CD14-positive monocyte (primary cell): ENCODE measurements at regions not wholly inside any gene's neighbourhood (a gene's known extent, or its start where the extent isn't known, plus 50 kb on each side); places are given as distances from the start of the nearest gene placed in this dataset.

Experiments used
- DNase-seq, 3 donors: peaks; one replicate each; pipeline ENCODE4 v3.0.0-alpha.2; 2011 to 2022
- H2AFZ ChIP-seq: 2 replicates; pipeline ENCODE4 v1.6.0; 2012; ENCODE audit warnings: mild to moderate bottlenecking, low read depth, low read length, inconsistent platforms; ENCODE audit not compliant: insufficient read depth, poor library complexity, severe bottlenecking
- H3K27ac ChIP-seq, 2 donors: 1 replicate in 1 of 2; 2 replicates in 1 of 2; pipeline ENCODE4 v1.5.1; 2012 to 2013; ENCODE audit warnings: low read length in 2 of 2, control low read depth in 1 of 2, inconsistent platforms in 1 of 2, low read depth in 1 of 2, mild to moderate bottlenecking in 1 of 2
- H3K27me3 ChIP-seq, 2 donors: one replicate each; pipeline versions ENCODE4 v1.6.0 to v1.6.1; 2011 to 2013; ENCODE audit warnings: low read length in 2 of 2; ENCODE audit not compliant: control insufficient read depth in 2 of 2, insufficient read depth in 2 of 2
- H3K36me3 ChIP-seq, 2 donors: replicated peaks in 1 of 2; 1 replicate in 1 of 2; 2 replicates in 1 of 2; pipeline versions ENCODE4 v1.5.1 to v1.6.1; 2012 to 2013; ENCODE audit warnings: low read length in 2 of 2, control low read depth in 1 of 2, inconsistent platforms in 1 of 2, mild to moderate bottlenecking in 1 of 2; ENCODE audit not compliant: insufficient read depth in 2 of 2, control insufficient read depth in 1 of 2
- H3K4me1 ChIP-seq, 2 donors: 1 replicate in 1 of 2; 2 replicates in 1 of 2; pipeline versions ENCODE4 v1.5.1 to v1.6.1; 2012 to 2013; ENCODE audit warnings: low read length in 2 of 2, control low read depth in 1 of 2, inconsistent platforms in 1 of 2, mild to moderate bottlenecking in 1 of 2, moderate library complexity in 1 of 2; ENCODE audit not compliant: insufficient read depth in 2 of 2, control insufficient read depth in 1 of 2
- H3K4me2 ChIP-seq: replicated peaks from 2 replicates; pipeline ENCODE3; 2012; ENCODE audit warnings: low read length, moderate library complexity, mild to moderate bottlenecking; ENCODE audit not compliant: poor library complexity, severe bottlenecking; ENCODE audit errors: extremely low read depth
- H3K4me3 ChIP-seq, 3 experiments: fragments of 200-600 bp in 1 of 3; sonication (generic) in 1 of 3; replicated peaks in 1 of 3; 1 replicate in 2 of 3; 2 replicates in 1 of 3; pipeline ENCODE4 v1.5.1; 2011 to 2013; ENCODE audit warnings: low read length in 3 of 3, mild to moderate bottlenecking in 3 of 3, control low read depth in 2 of 3, low read depth in 2 of 3, inconsistent platforms in 1 of 3, moderate library complexity in 1 of 3
- H3K79me2 ChIP-seq: 2 replicates; pipeline ENCODE4 v1.6.0; 2012; ENCODE audit warnings: mild to moderate bottlenecking, control low read depth, inconsistent platforms, low read length, moderate library complexity; ENCODE audit not compliant: insufficient read depth
- H3K9ac ChIP-seq: 2 replicates; pipeline ENCODE4 v1.6.0; 2017; ENCODE audit warnings: low read length, mild to moderate bottlenecking; ENCODE audit not compliant: insufficient read depth, poor library complexity, severe bottlenecking
- H3K9me3 ChIP-seq, 2 donors: replicated peaks in 1 of 2; 1 replicate in 1 of 2; 2 replicates in 1 of 2; pipeline versions ENCODE4 v1.5.1 to v1.6.1; 2012 to 2013; ENCODE audit warnings: low read length in 2 of 2, control low read depth in 1 of 2; ENCODE audit not compliant: control insufficient read depth in 1 of 2, insufficient read depth in 1 of 2
- H4K20me1 ChIP-seq: 2 replicates; pipeline ENCODE4 v1.6.0; 2012; ENCODE audit warnings: mild to moderate bottlenecking, low read length, control low read depth, moderate library complexity; ENCODE audit not compliant: insufficient read depth
- H3K27ac Mint-ChIP-seq, 7 donors: one replicate each; pipeline ENCODE4 v1.8.0; 2020; ENCODE audit warnings: mild to moderate bottlenecking in 7 of 7, mixed read lengths in 7 of 7, moderate library complexity in 6 of 7, inconsistent platforms in 2 of 7
- H3K27me3 Mint-ChIP-seq, 3 donors: one replicate each; pipeline ENCODE4 v1.8.0; 2021 to 2022; ENCODE audit warnings: low read depth in 3 of 3, mild to moderate bottlenecking in 3 of 3, mixed read lengths in 3 of 3, moderate library complexity in 3 of 3, inconsistent platforms in 1 of 3
- H3K36me3 Mint-ChIP-seq, 2 donors: one replicate each; pipeline ENCODE4 v1.8.0; 2020; ENCODE audit warnings: mixed read lengths in 2 of 2, inconsistent platforms in 1 of 2, mild to moderate bottlenecking in 1 of 2
- H3K4me1 Mint-ChIP-seq: one replicate; pipeline ENCODE4 v1.8.0; 2020; ENCODE audit warnings: mild to moderate bottlenecking, mixed read lengths
- H3K4me3 Mint-ChIP-seq, 2 donors: one replicate each; pipeline ENCODE4 v1.8.0; 2020; ENCODE audit warnings: mild to moderate bottlenecking in 2 of 2, mixed read lengths in 2 of 2, moderate library complexity in 1 of 2
- H3K9me3 Mint-ChIP-seq, 7 donors: one replicate each; pipeline ENCODE4 v1.8.0; 2020 to 2022; ENCODE audit warnings: mixed read lengths in 7 of 7, mild to moderate bottlenecking in 6 of 7, moderate library complexity in 6 of 7, inconsistent platforms in 2 of 7
- CTCF ChIP-seq: fragments of 200-600 bp; IDR thresholded peaks from one replicate; pipeline ENCODE4 v1.8.0; 2022; ENCODE audit warnings: antibody characterized with exemption, mild to moderate bottlenecking
- WGBS: methylation state at CpG from one replicate; pipeline ENCODE4 v1.1.5; 2013; ENCODE audit warnings: missing lambda C conversion rate; ENCODE audit not compliant: insufficient coverage; 5-methylcytosine and 5-hydroxymethylcytosine counted together
- intact Hi-C, 2 donors: fragments of 100-400 bp; cut with micrococcal nuclease; formaldehyde crosslinking; loops; one replicate each; pipeline versions ENCODE4 v1.15.0 to v1.15.1; 2023

- H3K36me3 ChIP-seq = no peaks in the 10 kb centered on the region
- WGBS = 100% methylated on average over 3 of the region's 3 CpGs
- intact Hi-C loops = no loop called here
Measured at GRCh38 chr5:100646011-100646410, 110.8 kb downstream of the FAM174A start.

GRCh38 chr5:100646691-100647090, 111.5 kb downstream of the FAM174A start:
- Histone ChIP-seq H3K9me3 (no peaks in the 10 kb centered on the region), H3K27me3 (no peaks in the 10 kb centered on the region), H3K4me2 (no peak overlapping the region), H3K9ac (no peak overlapping the region), H4K20me1 (no peaks in the 10 kb centered on the region), H3K36me3 (no peaks in the 10 kb centered on the region), H2AFZ (no peak overlapping the region), H3K4me1 (no peaks in the 10 kb centered on the region), H3K27ac (no peak overlapping the region), H3K4me3 (no peak overlapping the region), H3K79me2 (no peaks in the 10 kb centered on the region)
- Mint-ChIP-seq H3K9me3 (peaks cover 0 to 2% (median 0%) of the 10 kb centered on the region in 7 donors), H3K4me3 (no peak overlapping the region), H3K4me1 (peaks cover 8% of the 10 kb centered on the region), H3K27me3 (no peaks in the 10 kb centered on the region), H3K36me3 (no peaks in the 10 kb centered on the region), H3K27ac (peak overlapping the region in 1 of 7 donors; percentile 75)
- 78% methylated on average over 7 of the region's 9 CpGs for WGBS
- TF ChIP-seq CTCF = no peak
- intact Hi-C loops = no loop called here
- DNase-seq = no peak

More at GRCh38 chr5:100646011-100646410, 110.8 kb downstream of the FAM174A start:
- H3K4me1 ChIP-seq = no peaks in the 10 kb centered on the region
- Mint-ChIP-seq H3K4me3 (no peak overlapping the region), H3K4me1 (peaks cover 8% of the 10 kb centered on the region), H3K9me3 (peaks cover 0 to 2% (median 0%) of the 10 kb centered on the region in 7 donors), H3K27me3 (no peaks in the 10 kb centered on the region), H3K36me3 (no peaks in the 10 kb centered on the region), H3K27ac (no peak overlapping the region)
- no peaks in the 10 kb centered on the region for H3K79me2 ChIP-seq
- DNase-seq = no peak
- H3K9ac ChIP-seq = no peak overlapping the region
- H3K4me2 ChIP-seq = no peak overlapping the region
- no peaks in the 10 kb centered on the region for H3K27me3 ChIP-seq
- no peaks in the 10 kb centered on the region for H3K9me3 ChIP-seq
- H4K20me1 ChIP-seq = no peaks in the 10 kb centered on the region
- no peak overlapping the region for H2AFZ ChIP-seq
- H3K4me3 ChIP-seq = no peak overlapping the region
- no peak for TF ChIP-seq CTCF
- no peak overlapping the region for H3K27ac ChIP-seq
